Liver (tissue), 3 donors: ENCODE measurements at regions not wholly inside any gene's neighbourhood (a gene's known extent, or its start where the extent isn't known, plus 50 kb on each side); places are given as distances from the start of the nearest gene placed in this dataset.

Source experiments
- GABPA ChIP-seq, 2 donors: IDR thresholded peaks in 1 of 2; conservative IDR thresholded peaks in 1 of 2; 2 replicates each; pipeline ENCODE4 v1.6.1; 2016; ENCODE audit warnings: antibody characterized with exemption in 2 of 2, mild to moderate bottlenecking in 1 of 2, moderate library complexity in 1 of 2
- HNF4A ChIP-seq, 2 donors: conservative IDR thresholded peaks; 2 replicates each; pipeline ENCODE4 v1.6.1; 2016; ENCODE audit warnings: antibody characterized with exemption in 2 of 2, mild to moderate bottlenecking in 2 of 2
- HNF4G ChIP-seq: IDR thresholded peaks from 2 replicates; pipeline ENCODE4 v1.6.1; 2016; ENCODE audit warnings: antibody characterized with exemption
- JUND ChIP-seq, 2 donors: IDR thresholded peaks; 2 replicates each; pipeline ENCODE4 v1.6.1; 2016; ENCODE audit warnings: antibody characterized with exemption in 2 of 2
- RXRA ChIP-seq, 2 donors: IDR thresholded peaks; 2 replicates each; pipeline ENCODE4 v1.6.1; 2017 to 2018; ENCODE audit warnings: antibody characterized with exemption in 2 of 2, mild to moderate bottlenecking in 1 of 2
- SP1 ChIP-seq: IDR thresholded peaks from 2 replicates; pipeline ENCODE4 v1.6.1; 2018; ENCODE audit warnings: antibody characterized with exemption, mild to moderate bottlenecking
- TAF1 ChIP-seq: conservative IDR thresholded peaks from 2 replicates; pipeline ENCODE4 v1.6.1; 2016; ENCODE audit warnings: antibody characterized with exemption, mild to moderate bottlenecking
- YY1 ChIP-seq: IDR thresholded peaks from 2 replicates; pipeline ENCODE4 v1.6.1; 2016; ENCODE audit warnings: antibody characterized with exemption, mild to moderate bottlenecking
- TF ChIP-seq, protein P1 (sequence below): fragments of 150-350 bp; IDR thresholded peaks from 2 replicates; pipeline ENCODE4 v1.5.1; 2017; ENCODE audit warnings: improper control_type of control experiment, low read depth, low read length; ENCODE audit not compliant: missing input control
- TF ChIP-seq, protein P2 (sequence below): IDR thresholded peaks from 2 replicates; pipeline ENCODE4 v1.6.1; 2016; ENCODE audit warnings: antibody characterized with exemption
- TF ChIP-seq, protein P3 (sequence below): IDR thresholded peaks from 2 replicates; pipeline ENCODE4 v1.6.1; 2016; ENCODE audit warnings: antibody characterized with exemption
- TF ChIP-seq, protein P4 (sequence below): IDR thresholded peaks from 2 replicates; pipeline ENCODE4 v1.6.1; 2016; ENCODE audit warnings: antibody characterized with exemption, mild to moderate bottlenecking
- TF ChIP-seq, protein P5 (sequence below): IDR thresholded peaks from 2 replicates; pipeline ENCODE4 v1.6.1; 2016; ENCODE audit warnings: antibody characterized with exemption
- donor health status: healthy.
- donor health status: healthy.

DNA sequence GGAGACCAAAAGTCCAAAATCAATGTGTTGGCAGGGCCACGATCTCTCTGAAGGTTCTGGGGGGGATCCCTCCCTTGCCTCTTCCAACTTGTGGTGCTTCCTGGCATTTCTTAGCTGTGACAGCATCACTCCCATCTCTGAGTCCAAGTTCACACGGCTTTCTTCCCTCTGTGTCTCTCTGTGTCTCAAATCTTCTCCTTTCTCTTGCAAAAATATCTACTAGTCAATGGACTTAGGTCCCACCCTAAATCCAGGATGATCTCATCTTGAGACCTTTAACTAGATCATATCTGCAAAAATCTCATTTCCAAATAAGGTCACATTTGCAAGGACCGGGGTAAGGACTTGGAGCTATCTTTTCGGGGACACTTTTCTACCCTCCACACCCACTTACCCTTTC lies 186.1 kb downstream of the HSD17B3 start:
- TF ChIP-seq JUND (IDR thresholded peaks at IDR 0.05) (no peak), HNF4A (conservative IDR thresholded peaks at IDR 0.05) (no peak), SP1 (no peak), GABPA (IDR thresholded peaks at IDR 0.05 in 1 of 2, conservative IDR thresholded peaks at IDR 0.05 in 1 of 2) (no peak), TAF1 (no peak), RXRA (IDR thresholded peaks at IDR 0.05) (no peak), HNF4G (no peak), YY1 (no peak)
- TF ChIP-seq, protein P1, sequence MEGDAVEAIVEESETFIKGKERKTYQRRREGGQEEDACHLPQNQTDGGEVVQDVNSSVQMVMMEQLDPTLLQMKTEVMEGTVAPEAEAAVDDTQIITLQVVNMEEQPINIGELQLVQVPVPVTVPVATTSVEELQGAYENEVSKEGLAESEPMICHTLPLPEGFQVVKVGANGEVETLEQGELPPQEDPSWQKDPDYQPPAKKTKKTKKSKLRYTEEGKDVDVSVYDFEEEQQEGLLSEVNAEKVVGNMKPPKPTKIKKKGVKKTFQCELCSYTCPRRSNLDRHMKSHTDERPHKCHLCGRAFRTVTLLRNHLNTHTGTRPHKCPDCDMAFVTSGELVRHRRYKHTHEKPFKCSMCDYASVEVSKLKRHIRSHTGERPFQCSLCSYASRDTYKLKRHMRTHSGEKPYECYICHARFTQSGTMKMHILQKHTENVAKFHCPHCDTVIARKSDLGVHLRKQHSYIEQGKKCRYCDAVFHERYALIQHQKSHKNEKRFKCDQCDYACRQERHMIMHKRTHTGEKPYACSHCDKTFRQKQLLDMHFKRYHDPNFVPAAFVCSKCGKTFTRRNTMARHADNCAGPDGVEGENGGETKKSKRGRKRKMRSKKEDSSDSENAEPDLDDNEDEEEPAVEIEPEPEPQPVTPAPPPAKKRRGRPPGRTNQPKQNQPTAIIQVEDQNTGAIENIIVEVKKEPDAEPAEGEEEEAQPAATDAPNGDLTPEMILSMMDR, result no peak
- TF ChIP-seq, protein P2, sequence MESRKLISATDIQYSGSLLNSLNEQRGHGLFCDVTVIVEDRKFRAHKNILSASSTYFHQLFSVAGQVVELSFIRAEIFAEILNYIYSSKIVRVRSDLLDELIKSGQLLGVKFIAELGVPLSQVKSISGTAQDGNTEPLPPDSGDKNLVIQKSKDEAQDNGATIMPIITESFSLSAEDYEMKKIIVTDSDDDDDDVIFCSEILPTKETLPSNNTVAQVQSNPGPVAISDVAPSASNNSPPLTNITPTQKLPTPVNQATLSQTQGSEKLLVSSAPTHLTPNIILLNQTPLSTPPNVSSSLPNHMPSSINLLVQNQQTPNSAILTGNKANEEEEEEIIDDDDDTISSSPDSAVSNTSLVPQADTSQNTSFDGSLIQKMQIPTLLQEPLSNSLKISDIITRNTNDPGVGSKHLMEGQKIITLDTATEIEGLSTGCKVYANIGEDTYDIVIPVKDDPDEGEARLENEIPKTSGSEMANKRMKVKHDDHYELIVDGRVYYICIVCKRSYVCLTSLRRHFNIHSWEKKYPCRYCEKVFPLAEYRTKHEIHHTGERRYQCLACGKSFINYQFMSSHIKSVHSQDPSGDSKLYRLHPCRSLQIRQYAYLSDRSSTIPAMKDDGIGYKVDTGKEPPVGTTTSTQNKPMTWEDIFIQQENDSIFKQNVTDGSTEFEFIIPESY, result no peak
- TF ChIP-seq, protein P3, sequence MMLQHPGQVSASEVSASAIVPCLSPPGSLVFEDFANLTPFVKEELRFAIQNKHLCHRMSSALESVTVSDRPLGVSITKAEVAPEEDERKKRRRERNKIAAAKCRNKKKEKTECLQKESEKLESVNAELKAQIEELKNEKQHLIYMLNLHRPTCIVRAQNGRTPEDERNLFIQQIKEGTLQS, result no peak
- TF ChIP-seq, protein P4, sequence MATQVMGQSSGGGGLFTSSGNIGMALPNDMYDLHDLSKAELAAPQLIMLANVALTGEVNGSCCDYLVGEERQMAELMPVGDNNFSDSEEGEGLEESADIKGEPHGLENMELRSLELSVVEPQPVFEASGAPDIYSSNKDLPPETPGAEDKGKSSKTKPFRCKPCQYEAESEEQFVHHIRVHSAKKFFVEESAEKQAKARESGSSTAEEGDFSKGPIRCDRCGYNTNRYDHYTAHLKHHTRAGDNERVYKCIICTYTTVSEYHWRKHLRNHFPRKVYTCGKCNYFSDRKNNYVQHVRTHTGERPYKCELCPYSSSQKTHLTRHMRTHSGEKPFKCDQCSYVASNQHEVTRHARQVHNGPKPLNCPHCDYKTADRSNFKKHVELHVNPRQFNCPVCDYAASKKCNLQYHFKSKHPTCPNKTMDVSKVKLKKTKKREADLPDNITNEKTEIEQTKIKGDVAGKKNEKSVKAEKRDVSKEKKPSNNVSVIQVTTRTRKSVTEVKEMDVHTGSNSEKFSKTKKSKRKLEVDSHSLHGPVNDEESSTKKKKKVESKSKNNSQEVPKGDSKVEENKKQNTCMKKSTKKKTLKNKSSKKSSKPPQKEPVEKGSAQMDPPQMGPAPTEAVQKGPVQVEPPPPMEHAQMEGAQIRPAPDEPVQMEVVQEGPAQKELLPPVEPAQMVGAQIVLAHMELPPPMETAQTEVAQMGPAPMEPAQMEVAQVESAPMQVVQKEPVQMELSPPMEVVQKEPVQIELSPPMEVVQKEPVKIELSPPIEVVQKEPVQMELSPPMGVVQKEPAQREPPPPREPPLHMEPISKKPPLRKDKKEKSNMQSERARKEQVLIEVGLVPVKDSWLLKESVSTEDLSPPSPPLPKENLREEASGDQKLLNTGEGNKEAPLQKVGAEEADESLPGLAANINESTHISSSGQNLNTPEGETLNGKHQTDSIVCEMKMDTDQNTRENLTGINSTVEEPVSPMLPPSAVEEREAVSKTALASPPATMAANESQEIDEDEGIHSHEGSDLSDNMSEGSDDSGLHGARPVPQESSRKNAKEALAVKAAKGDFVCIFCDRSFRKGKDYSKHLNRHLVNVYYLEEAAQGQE, result no peak
- TF ChIP-seq, protein P5, sequence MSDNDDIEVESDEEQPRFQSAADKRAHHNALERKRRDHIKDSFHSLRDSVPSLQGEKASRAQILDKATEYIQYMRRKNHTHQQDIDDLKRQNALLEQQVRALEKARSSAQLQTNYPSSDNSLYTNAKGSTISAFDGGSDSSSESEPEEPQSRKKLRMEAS, result no peak
